ENCODE measurements at regions not wholly inside any gene's neighbourhood (a gene's known extent, or its start where the extent isn't known, plus 50 kb on each side); places are given as distances from the start of the nearest gene placed in this dataset.

- TF ChIP-seq CTCF (IDR thresholded peaks at IDR 0.05) (no peak), POLR2AphosphoS5 (IDR thresholded peaks at IDR 0.05) (no peak)
Measured at GRCh38 chr11:112734207-112734606, 227.0 kb upstream of the NCAM1 start.

All from breast epithelium (tissue), 3 donors.